Ishikawa (cell line): ENCODE measurements at regions not wholly inside any gene's neighbourhood (a gene's known extent, or its start where the extent isn't known, plus 50 kb on each side); places are given as distances from the start of the nearest gene placed in this dataset.

Source experiments
- CEBPB ChIP-seq: IDR thresholded peaks from 2 replicates; pipeline ENCODE4 v1.6.1; 2012
- CREB1 ChIP-seq: IDR thresholded peaks from 2 replicates; pipeline ENCODE4 v1.6.1; 2012; ENCODE audit warnings: low read depth
- EGR1 ChIP-seq: IDR thresholded peaks from 2 replicates; pipeline ENCODE4 v1.6.1; 2012
- EP300 ChIP-seq: IDR thresholded peaks from 2 replicates; pipeline ENCODE4 v1.6.1; 2012; ENCODE audit warnings: borderline replicate concordance
- FOXM1 ChIP-seq: IDR thresholded peaks from 2 replicates; pipeline ENCODE4 v1.6.1; 2012; ENCODE audit warnings: low read depth, borderline replicate concordance
- NFIC ChIP-seq: IDR thresholded peaks from 2 replicates; pipeline ENCODE4 v1.6.1; 2012
- RAD21 ChIP-seq: IDR thresholded peaks from 2 replicates; pipeline ENCODE4 v1.6.1; 2012; ENCODE audit warnings: low read depth
- TAF1 ChIP-seq: IDR thresholded peaks from 2 replicates; pipeline ENCODE4 v1.6.1; 2012; ENCODE audit warnings: low read depth, mild to moderate bottlenecking
- TCF12 ChIP-seq: IDR thresholded peaks from 2 replicates; pipeline ENCODE4 v1.6.1; 2012; ENCODE audit warnings: low read depth
- TEAD4 ChIP-seq: IDR thresholded peaks from 2 replicates; pipeline ENCODE4 v1.6.1; 2012
- YY1 ChIP-seq: IDR thresholded peaks from 2 replicates; pipeline ENCODE4 v1.6.1; 2012; ENCODE audit warnings: low read depth
- ZBTB7A ChIP-seq: IDR thresholded peaks from 2 replicates; pipeline ENCODE4 v1.6.1; 2012; ENCODE audit warnings: low read depth
- TF ChIP-seq, protein P1 (sequence below): IDR thresholded peaks from 2 replicates; pipeline ENCODE4 v1.6.1; 2012; ENCODE audit warnings: low read depth, mild to moderate bottlenecking
- TF ChIP-seq, protein P2 (sequence below): IDR thresholded peaks from 2 replicates; pipeline ENCODE4 v1.6.1; 2012
- TF ChIP-seq, protein P3 (sequence below): IDR thresholded peaks from 2 replicates; pipeline ENCODE4 v1.6.1; 2012

DNA sequence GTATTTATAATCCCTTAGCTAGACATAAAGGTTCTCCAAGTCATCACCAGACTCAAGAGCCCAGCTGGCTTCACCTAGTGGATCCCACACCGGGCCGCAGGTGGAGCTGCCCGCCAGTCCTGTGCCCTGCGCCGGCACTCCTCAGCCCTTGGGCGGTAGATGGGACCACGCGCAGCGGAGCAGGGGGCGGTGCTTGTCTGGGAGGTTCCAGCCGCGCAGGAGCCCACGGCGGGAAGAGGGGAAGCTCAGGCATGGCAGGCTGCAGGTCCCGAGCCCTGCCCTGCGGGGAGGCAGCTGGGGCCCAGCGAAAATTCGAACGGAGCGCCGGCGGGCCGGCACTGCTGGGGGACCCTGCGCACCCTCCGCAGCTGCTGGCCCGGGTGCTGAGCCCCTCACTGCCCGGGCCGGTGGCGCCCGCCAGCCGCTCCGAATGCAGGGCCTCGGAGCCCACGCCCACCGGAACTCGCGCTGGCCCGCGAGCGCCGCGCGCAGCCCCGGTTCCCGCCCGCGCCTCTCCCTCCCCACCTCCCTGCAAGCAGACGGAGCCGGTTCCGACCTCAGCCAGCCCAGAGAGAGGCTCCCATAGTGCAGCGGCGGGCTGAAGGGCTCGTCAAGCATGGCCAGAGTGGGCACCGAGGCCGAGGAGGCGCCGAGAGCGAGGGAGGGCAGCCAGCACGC is 675.6 kb downstream of the REEP3 start:
- TF ChIP-seq CREB1 (no peak), NFIC (no peak), YY1 (no peak), RAD21 (no peak), TAF1 (no peak), ZBTB7A (no peak), EGR1 (no peak), TEAD4 (no peak), FOXM1 (no peak), CEBPB (no peak), EP300 (no peak), TCF12 (no peak)
- TF ChIP-seq, protein P1, sequence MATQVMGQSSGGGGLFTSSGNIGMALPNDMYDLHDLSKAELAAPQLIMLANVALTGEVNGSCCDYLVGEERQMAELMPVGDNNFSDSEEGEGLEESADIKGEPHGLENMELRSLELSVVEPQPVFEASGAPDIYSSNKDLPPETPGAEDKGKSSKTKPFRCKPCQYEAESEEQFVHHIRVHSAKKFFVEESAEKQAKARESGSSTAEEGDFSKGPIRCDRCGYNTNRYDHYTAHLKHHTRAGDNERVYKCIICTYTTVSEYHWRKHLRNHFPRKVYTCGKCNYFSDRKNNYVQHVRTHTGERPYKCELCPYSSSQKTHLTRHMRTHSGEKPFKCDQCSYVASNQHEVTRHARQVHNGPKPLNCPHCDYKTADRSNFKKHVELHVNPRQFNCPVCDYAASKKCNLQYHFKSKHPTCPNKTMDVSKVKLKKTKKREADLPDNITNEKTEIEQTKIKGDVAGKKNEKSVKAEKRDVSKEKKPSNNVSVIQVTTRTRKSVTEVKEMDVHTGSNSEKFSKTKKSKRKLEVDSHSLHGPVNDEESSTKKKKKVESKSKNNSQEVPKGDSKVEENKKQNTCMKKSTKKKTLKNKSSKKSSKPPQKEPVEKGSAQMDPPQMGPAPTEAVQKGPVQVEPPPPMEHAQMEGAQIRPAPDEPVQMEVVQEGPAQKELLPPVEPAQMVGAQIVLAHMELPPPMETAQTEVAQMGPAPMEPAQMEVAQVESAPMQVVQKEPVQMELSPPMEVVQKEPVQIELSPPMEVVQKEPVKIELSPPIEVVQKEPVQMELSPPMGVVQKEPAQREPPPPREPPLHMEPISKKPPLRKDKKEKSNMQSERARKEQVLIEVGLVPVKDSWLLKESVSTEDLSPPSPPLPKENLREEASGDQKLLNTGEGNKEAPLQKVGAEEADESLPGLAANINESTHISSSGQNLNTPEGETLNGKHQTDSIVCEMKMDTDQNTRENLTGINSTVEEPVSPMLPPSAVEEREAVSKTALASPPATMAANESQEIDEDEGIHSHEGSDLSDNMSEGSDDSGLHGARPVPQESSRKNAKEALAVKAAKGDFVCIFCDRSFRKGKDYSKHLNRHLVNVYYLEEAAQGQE, result no peak
- TF ChIP-seq, protein P2, sequence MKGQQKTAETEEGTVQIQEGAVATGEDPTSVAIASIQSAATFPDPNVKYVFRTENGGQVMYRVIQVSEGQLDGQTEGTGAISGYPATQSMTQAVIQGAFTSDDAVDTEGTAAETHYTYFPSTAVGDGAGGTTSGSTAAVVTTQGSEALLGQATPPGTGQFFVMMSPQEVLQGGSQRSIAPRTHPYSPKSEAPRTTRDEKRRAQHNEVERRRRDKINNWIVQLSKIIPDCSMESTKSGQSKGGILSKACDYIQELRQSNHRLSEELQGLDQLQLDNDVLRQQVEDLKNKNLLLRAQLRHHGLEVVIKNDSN, result no peak

DNA sequence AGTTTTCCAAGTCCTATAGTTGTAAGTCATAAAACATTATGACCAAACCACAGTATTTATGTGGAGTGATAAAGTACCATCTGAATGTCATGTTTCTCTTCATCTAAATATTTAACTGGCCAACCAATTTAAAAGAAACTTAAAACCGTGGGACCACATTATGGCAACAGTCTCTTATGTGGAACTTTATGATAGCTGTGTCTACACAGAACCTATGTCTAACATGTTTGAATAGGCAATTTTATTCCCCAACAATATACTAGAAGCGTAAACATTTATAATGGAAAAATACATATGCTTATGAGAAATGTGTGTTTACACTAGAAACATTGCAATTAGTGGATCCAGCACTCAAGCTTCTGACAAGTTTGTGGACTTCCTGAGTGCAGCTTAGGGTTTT is 680.7 kb downstream of the REEP3 start:
- TF ChIP-seq, protein P2, result no peak
- no peak for TF ChIP-seq TEAD4
- no peak for TF ChIP-seq EGR1
- TF ChIP-seq NFIC, result no peak
- TF ChIP-seq TCF12, result no peak
- no peak for TF ChIP-seq CEBPB
- TF ChIP-seq TAF1, result no peak

DNA sequence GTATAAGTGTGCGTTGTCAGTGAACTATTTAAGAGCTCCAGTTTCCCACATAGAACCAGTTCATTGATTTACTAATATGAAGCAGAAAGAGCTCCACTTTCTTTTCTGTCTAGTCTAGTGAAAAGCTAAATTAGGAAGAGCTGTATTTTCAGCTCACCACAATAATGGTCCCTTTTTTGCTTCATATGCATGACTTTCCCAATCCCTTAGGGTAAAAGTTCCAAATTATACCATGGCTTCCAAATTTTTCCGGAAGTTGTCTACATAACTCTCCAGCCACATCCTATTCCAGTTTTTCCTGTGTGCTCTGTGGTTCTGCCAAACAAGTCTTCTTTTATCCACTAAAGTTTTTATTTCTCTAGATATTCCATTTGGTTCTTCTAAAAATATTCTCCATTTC is 685.2 kb downstream of the REEP3 start:
- TF ChIP-seq TEAD4, result no peak
- TF ChIP-seq ZBTB7A, result no peak
- no peak for TF ChIP-seq TAF1
- TF ChIP-seq, protein P1, result no peak
- TF ChIP-seq TCF12, result no peak
- TF ChIP-seq NFIC, result no peak
- TF ChIP-seq, protein P3, sequence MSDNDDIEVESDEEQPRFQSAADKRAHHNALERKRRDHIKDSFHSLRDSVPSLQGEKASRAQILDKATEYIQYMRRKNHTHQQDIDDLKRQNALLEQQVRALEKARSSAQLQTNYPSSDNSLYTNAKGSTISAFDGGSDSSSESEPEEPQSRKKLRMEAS, result no peak

DNA sequence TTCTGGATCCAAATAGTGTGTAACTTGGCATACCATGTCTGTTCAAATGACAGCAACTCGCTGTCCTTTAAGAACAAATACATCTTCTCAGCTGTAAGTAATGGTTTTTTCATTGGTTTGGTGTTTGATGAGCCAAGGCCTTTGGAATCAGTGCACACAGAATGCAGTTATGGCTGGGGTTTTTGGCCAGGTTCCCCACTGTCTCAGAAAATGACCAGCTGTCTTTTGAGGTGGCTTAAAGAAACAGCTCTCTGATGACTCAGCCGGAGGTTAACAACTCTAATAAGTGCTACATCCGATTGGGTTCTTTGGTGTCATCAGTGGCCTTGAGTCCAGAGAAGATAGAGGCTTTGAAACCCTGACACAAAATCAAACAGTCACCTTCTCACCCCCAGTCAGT is 688.4 kb downstream of the REEP3 start:
- TF ChIP-seq TCF12, result no peak
- TF ChIP-seq, protein P2, result no peak
- no peak for TF ChIP-seq EGR1
- TF ChIP-seq ZBTB7A, result no peak
- no peak for TF ChIP-seq NFIC
- TF ChIP-seq YY1, result no peak
- TF ChIP-seq CREB1, result no peak
- TF ChIP-seq RAD21, result no peak
- TF ChIP-seq CEBPB, result no peak
- TF ChIP-seq, protein P3, result no peak
- no peak for TF ChIP-seq TEAD4
- no peak for TF ChIP-seq EP300
- no peak for TF ChIP-seq FOXM1
- TF ChIP-seq, protein P1, result no peak
